ENCODE measurements at regions not wholly inside any gene's neighbourhood (a gene's known extent, or its start where the extent isn't known, plus 50 kb on each side); places are given as distances from the start of the nearest gene placed in this dataset.

DNA sequence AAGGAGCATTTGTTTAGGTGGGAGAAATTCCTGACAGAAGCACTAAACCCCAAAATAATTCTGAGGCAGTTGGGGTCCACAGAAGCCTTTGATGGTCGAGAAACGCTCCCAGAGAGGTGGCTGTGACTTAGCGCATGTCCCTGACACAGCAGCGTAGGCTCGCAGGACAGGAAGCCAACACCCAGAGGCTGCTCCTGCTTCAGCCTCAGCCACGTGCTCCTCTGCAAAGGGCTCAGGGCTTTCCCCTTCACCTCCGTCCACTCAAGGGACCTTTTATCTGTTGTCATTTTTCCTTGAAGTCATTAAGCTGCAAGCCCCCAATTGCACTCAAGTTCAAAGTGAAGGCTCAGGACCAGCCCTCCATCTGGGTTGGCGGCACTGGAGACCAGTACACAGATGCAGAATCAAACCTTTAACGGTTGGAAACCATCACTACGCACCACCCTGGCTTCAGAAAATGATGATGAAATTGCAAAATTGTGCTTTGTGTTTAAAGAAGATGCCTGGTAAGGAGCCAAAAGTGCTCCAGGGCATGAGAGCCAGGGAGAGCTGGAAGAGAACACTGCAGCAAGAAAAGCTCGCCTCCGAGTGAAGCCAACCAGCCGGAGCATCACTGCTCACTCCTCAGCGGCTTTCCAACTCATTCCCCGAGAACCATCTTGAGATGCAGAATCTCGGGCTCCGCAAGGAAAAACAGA, 219.6 kb downstream of the RAP2A start:
- H3K36me3 ChIP-seq: no peaks in the 10 kb centered on the region
- no peaks in the 10 kb centered on the region for H3K4me1 ChIP-seq
- H3K4me3 ChIP-seq: no peak overlapping the region
- no peak for DNase-seq
- TF ChIP-seq POLR2A (IDR thresholded peaks at IDR 0.05): no peak
- TF ChIP-seq, protein P1, sequence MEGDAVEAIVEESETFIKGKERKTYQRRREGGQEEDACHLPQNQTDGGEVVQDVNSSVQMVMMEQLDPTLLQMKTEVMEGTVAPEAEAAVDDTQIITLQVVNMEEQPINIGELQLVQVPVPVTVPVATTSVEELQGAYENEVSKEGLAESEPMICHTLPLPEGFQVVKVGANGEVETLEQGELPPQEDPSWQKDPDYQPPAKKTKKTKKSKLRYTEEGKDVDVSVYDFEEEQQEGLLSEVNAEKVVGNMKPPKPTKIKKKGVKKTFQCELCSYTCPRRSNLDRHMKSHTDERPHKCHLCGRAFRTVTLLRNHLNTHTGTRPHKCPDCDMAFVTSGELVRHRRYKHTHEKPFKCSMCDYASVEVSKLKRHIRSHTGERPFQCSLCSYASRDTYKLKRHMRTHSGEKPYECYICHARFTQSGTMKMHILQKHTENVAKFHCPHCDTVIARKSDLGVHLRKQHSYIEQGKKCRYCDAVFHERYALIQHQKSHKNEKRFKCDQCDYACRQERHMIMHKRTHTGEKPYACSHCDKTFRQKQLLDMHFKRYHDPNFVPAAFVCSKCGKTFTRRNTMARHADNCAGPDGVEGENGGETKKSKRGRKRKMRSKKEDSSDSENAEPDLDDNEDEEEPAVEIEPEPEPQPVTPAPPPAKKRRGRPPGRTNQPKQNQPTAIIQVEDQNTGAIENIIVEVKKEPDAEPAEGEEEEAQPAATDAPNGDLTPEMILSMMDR (IDR thresholded peaks at IDR 0.05): no peak
- 62 to 65% methylated on average over 17 of the region's 17 CpGs for WGBS, 2 donors
- H3K9me3 ChIP-seq: no peaks in the 10 kb centered on the region
- no peaks in the 10 kb centered on the region for H3K27me3 ChIP-seq
- intact Hi-C loops (cut with DNase I): no loop called here
- no peak overlapping the region for H3K27ac ChIP-seq

DNA sequence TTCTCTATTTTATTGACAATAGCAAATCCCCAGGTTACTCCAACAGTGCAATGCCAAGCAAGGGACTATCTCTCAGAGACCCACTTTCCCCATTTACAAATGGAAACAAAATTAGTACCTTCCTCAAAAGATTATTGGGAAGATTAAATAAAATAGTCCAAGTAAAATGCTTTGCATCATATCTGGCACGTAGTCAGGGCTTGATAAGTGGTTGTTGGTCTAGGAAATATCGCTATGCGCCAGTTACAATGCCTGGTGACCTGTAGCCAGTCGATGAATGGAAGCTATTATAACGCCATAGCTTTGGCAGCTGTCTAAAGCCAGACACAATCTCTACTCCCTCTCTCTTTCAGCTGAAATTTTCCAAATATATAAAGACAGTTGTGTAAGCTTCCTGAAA, 220.3 kb downstream of the RAP2A start:
- no peak for DNase-seq
- 67 to 69% methylated on average over 5 of the region's 5 CpGs for WGBS, 2 donors
- H3K27me3 ChIP-seq: no peaks in the 10 kb centered on the region
- no peaks in the 10 kb centered on the region for H3K36me3 ChIP-seq
- H3K4me3 ChIP-seq: no peak overlapping the region
- no peaks in the 10 kb centered on the region for H3K9me3 ChIP-seq
- H3K27ac ChIP-seq: no peak overlapping the region
- TF ChIP-seq POLR2A (IDR thresholded peaks at IDR 0.05): no peak
- TF ChIP-seq, protein P1 (IDR thresholded peaks at IDR 0.05): no peak
- intact Hi-C loops (cut with DNase I): no loop called here
- no peaks in the 10 kb centered on the region for H3K4me1 ChIP-seq

DNA sequence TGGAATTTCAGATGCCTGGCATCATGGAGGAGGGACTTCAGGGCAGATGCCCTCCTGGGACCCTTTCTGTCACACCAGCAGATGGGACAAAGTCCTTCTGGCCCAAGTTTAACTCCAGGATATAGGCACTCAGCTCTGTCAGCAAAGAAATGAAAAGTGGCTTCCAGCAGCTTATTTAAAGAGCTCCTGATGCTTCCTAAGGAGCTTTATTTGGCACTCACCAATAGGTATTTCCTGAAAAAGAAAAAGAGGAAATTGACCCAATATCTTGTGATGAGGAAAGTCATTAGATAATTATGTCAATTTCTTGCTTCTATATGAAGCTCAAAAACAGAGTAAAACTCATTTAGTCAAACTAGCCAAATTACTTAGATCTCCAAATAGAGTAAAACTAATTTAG, 224.6 kb downstream of the RAP2A start:
- intact Hi-C loops (cut with DNase I): no loop called here
- Histone ChIP-seq H3K4me3 (no peak overlapping the region), H3K36me3 (no peaks in the 10 kb centered on the region), H3K27me3 (no peaks in the 10 kb centered on the region), H3K27ac (no peak overlapping the region), H3K9me3 (no peaks in the 10 kb centered on the region), H3K4me1 (no peaks in the 10 kb centered on the region)
- TF ChIP-seq, protein P1 (IDR thresholded peaks at IDR 0.05): no peak
- TF ChIP-seq POLR2A (IDR thresholded peaks at IDR 0.05): no peak
- DNase-seq: no peak

DNA sequence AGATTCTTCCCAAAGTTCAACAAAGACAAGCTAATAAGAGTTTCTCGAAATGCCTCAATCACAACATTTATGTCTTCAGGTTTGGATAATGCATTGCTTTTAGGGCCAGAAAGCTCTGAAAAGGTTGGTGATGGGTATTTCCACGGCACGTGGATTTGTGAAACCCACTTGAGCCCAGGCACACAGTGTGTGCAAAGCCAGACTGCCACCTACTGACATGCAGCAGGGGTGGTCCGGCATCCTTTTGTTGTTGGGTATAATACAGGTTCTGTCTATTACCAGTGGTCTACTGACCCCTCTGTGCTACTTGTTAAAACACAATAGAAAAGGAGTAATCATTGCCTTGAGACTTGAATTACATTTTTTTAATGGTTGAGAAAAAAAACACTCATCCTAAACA, 225.6 kb downstream of the RAP2A start:
- WGBS, 2 donors: 46 to 51% methylated on average over 4 of the region's 4 CpGs
- no peak for DNase-seq
- H3K27me3 ChIP-seq: no peaks in the 10 kb centered on the region
- no peaks in the 10 kb centered on the region for H3K9me3 ChIP-seq
- no peak overlapping the region for H3K27ac ChIP-seq
- H3K4me3 ChIP-seq: no peak overlapping the region
- no peaks in the 10 kb centered on the region for H3K4me1 ChIP-seq
- intact Hi-C loops (cut with DNase I): no loop called here
- no peak for TF ChIP-seq POLR2A (IDR thresholded peaks at IDR 0.05)
- no peaks in the 10 kb centered on the region for H3K36me3 ChIP-seq

DNA sequence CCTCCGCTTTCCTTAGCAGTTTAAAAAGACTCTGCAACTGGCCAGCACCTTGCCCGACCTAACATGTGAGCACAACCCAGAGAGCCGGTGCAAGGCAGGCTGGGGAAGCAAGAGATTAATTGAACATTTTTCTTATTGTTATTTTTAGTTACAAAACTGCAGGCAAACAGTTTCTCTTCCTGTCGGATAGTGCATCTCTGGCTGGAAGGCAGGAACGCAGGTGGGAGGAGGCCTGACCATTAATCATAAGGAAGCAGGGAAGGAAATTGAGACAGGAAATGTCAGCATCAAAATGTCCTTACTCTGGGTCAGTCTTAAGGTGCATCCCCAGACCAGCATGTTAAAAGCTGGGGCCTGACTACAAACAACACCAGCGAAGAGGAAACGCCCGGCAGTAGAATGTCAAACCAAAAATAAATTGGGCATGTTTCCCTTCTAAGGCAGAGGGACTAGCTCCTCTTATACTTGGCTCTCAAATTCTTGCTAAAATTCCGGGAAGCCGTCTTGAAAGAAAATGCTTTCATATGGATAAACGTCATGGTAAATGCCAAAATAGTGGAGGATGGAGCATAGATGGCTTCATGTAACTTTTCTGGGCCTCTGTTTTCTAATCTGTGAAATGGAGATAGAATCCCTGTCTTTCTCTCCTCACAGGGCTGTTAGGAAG, 226.8 kb downstream of the RAP2A start:
- intact Hi-C loops (cut with DNase I): no loop called here
- TF ChIP-seq POLR2A (IDR thresholded peaks at IDR 0.05): no peak
- TF ChIP-seq, protein P1 (IDR thresholded peaks at IDR 0.05): no peak
- 37 to 47% methylated on average over 11 of the region's 11 CpGs for WGBS, 2 donors
- Histone ChIP-seq H3K4me3 (no peak overlapping the region), H3K27ac (no peak overlapping the region), H3K36me3 (no peaks in the 10 kb centered on the region), H3K27me3 (no peaks in the 10 kb centered on the region), H3K4me1 (no peaks in the 10 kb centered on the region), H3K9me3 (no peaks in the 10 kb centered on the region)
- no peak for DNase-seq

Measured in esophagus squamous epithelium (tissue), 5 donors.